ENCODE measurements at regions not wholly inside any gene's neighbourhood (a gene's known extent, or its start where the extent isn't known, plus 50 kb on each side); places are given as distances from the start of the nearest gene placed in this dataset.

DNA sequence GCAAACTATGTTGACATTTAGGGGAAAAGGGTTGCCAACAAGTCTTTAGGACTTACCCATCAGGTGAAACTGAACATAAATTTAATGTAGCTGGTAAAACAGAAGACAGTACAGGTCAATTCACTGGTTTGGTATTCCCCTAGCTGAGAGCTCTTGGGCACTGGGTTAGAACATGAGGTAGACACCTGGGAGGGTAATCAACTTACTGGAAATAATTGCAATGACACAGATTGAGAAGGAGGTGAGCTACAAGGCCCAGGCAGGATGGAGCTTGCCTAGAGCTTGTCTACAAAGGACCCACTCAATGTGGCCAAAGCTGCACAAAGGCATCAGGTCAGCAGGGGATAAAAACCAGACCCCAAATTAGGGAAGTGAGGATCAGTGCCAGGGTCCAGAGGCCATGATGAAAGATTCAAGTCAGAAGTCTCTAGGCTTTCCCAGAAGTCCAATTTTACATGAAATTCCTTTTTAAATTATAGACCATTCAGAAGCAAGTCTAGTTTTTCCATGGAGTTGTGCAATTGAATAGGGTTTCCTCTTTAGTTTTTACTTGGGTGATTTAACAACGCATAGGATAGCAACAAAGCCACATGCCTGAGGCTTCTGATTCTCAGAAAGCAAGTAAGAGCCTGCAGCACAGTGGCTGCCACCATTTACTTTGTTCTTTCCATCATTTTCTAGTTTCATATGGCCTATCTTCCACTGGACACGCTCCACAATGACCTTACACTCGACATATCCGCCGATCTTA, 194.0 kb downstream of the NDFIP2 start:
- H3K4me3 ChIP-seq (ENCODE audit: insufficient read length, low read depth): no peak overlapping the region

DNA sequence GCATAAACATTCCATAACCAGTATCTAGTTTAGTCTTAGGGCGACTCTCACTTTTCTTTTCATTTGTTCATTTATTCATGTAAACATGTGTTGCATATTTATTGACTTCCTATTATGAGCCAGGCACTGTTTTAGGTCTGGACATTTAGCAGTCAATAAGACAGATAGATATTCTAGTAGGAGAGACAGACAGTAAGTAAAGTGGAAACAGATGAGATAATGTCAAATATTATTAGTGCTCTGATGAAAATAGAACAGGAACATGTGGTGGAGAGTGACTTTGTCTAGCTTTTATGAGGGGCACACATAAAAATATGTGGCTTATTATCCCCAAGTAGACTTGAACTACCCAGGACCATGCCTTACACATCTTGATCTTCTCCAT, 193.0 kb downstream of the NDFIP2 start:
- TF ChIP-seq SUZ12 (IDR thresholded peaks at IDR 0.05; ENCODE audit: extremely low read depth, insufficient read depth, insufficient read length): no peak
- TF ChIP-seq ZNF274 (IDR thresholded peaks at IDR 0.05; ENCODE audit: low read depth, low read length): no peak
- no peak for TF ChIP-seq YY1 (IDR thresholded peaks at IDR 0.05; ENCODE audit: insufficient read depth, insufficient read length)
- H3K4me3 ChIP-seq (ENCODE audit: insufficient read length, low read depth): no peak overlapping the region
- no peak overlapping the region for H3K9ac ChIP-seq (ENCODE audit: insufficient read length, low read depth)
- H3K27me3 ChIP-seq (ENCODE audit: insufficient read depth, insufficient read length): no peaks in the 10 kb centered on the region
- no peak for DNase-seq (ENCODE audit: low read depth, low spot score)
- H3K9me3 ChIP-seq (ENCODE audit: insufficient read depth, low read length): no peaks in the 10 kb centered on the region
- no peaks in the 10 kb centered on the region for H3K36me3 ChIP-seq (ENCODE audit: insufficient read depth, insufficient read length, low read length)
- no peaks in the 10 kb centered on the region for H3K4me1 ChIP-seq (ENCODE audit: insufficient read depth, insufficient read length)

More for the DNA sequence above, 194.0 kb downstream of the NDFIP2 start:
- Histone ChIP-seq H3K4me1 (ENCODE audit: insufficient read depth, insufficient read length) (no peaks in the 10 kb centered on the region), H3K9me3 (ENCODE audit: insufficient read depth, low read length) (no peaks in the 10 kb centered on the region), H3K9ac (ENCODE audit: insufficient read length, low read depth) (no peak overlapping the region), H3K27me3 (ENCODE audit: insufficient read depth, insufficient read length) (no peaks in the 10 kb centered on the region), H3K36me3 (ENCODE audit: insufficient read depth, insufficient read length, low read length) (no peaks in the 10 kb centered on the region)
- TF ChIP-seq ZNF274 (IDR thresholded peaks at IDR 0.05; ENCODE audit: low read depth, low read length) (no peak), YY1 (IDR thresholded peaks at IDR 0.05; ENCODE audit: insufficient read depth, insufficient read length) (no peak), SUZ12 (IDR thresholded peaks at IDR 0.05; ENCODE audit: extremely low read depth, insufficient read depth, insufficient read length) (no peak)
- DNase-seq (ENCODE audit: low read depth, low spot score): no peak

DNA sequence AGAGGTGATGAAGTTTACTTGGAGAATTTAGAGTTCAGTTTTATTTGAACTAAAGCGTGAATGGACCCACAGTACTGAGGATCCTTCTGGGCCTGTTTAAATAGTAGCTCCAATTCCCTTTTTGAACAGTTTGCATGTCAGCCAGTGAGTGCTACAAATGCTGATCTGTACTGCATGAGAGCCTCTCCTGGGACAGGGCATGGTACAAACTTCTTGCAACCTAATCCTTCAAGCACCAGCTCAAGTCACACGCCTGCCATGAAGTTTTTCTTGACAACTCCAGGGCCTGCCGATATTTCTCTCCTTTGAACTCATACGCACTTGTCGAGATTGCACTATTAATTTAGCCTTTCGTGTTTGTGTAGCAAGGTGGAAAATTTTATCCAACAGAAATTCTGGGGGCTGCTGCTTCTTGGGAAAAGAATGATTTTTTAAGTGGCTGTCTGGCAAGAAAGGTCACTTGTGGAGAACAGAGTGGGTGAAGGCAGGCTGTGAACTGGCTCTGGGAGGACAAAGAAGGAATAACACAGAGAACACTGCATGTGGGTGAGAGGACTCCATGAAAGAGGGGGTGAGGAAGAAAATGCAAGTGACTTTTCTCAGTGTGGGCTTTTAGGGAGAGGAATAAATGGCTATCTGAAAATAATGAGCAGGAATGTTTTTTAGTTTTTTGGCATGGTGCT, 192.5 kb downstream of the NDFIP2 start:
- H3K9me3 ChIP-seq (ENCODE audit: insufficient read depth, low read length): no peaks in the 10 kb centered on the region
- H3K9ac ChIP-seq (ENCODE audit: insufficient read length, low read depth): no peak overlapping the region
- no peaks in the 10 kb centered on the region for H3K27me3 ChIP-seq (ENCODE audit: insufficient read depth, insufficient read length)
- H3K36me3 ChIP-seq (ENCODE audit: insufficient read depth, insufficient read length, low read length): no peaks in the 10 kb centered on the region
- H3K4me1 ChIP-seq (ENCODE audit: insufficient read depth, insufficient read length): no peaks in the 10 kb centered on the region
- TF ChIP-seq YY1 (IDR thresholded peaks at IDR 0.05; ENCODE audit: insufficient read depth, insufficient read length): no peak
- TF ChIP-seq SUZ12 (IDR thresholded peaks at IDR 0.05; ENCODE audit: extremely low read depth, insufficient read depth, insufficient read length): no peak
- no peak for TF ChIP-seq ZNF274 (IDR thresholded peaks at IDR 0.05; ENCODE audit: low read depth, low read length)
- no peak for DNase-seq (ENCODE audit: low read depth, low spot score)
- H3K4me3 ChIP-seq (ENCODE audit: insufficient read length, low read depth): no peak overlapping the region

DNA sequence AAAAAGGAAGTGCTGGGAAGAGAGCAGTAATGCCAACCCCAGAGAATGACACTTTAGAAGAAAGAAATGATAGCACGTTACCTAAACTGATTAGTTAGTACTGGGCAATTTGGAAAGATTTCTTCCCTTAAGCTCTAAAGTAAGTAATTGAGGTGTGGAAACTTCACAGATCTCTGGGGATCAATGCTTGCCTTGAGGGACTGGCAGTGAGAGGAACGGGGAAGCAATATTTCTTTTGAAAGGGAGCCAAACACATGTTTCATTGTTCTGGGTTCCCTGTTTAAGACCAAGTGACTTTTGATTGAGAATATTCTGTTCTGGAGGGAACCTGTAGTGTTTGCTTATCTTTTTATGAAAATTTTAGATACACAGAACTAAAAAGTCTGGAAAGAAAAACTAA, 190.5 kb downstream of the NDFIP2 start:
- Histone ChIP-seq H3K9me3 (ENCODE audit: insufficient read depth, low read length) (no peaks in the 10 kb centered on the region), H3K9ac (ENCODE audit: insufficient read length, low read depth) (no peak overlapping the region), H3K27me3 (ENCODE audit: insufficient read depth, insufficient read length) (no peaks in the 10 kb centered on the region), H3K36me3 (ENCODE audit: insufficient read depth, insufficient read length, low read length) (no peaks in the 10 kb centered on the region), H3K4me3 (ENCODE audit: insufficient read length, low read depth) (no peak overlapping the region), H3K4me1 (ENCODE audit: insufficient read depth, insufficient read length) (no peaks in the 10 kb centered on the region)
- no peak for DNase-seq (ENCODE audit: low read depth, low spot score)
- TF ChIP-seq SUZ12 (IDR thresholded peaks at IDR 0.05; ENCODE audit: extremely low read depth, insufficient read depth, insufficient read length) (no peak), YY1 (IDR thresholded peaks at IDR 0.05; ENCODE audit: insufficient read depth, insufficient read length) (no peak), ZNF274 (IDR thresholded peaks at IDR 0.05; ENCODE audit: low read depth, low read length) (no peak)

DNA sequence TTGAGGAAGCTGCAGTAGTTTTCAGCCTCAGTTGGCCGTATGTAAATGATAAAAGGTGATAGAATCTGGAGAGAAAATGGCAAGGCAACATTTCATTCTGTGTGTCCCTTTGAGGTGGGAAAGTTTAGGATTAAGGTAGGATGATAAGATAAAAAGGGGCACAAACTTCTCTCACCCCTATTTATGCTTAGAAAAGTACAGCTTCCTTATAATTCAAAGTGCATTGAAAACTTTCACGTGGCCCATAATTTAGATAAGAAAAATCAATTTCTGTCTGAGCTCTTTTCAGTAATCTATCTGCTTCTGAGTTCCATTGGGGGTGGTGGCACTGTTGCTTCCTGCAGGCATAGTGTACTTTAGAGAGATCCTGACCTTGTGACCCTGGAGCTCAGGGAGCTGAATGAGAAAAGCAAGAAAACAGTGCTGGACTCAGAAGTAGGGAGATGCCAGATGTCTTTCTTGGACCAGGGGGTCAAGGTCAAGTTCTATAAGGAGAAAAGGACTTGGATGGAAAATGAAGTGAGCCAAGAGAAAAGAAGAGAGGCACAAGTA, 187.3 kb downstream of the NDFIP2 start:
- Histone ChIP-seq H3K9ac (ENCODE audit: insufficient read length, low read depth) (no peak overlapping the region), H3K27me3 (ENCODE audit: insufficient read depth, insufficient read length) (no peaks in the 10 kb centered on the region), H3K4me3 (ENCODE audit: insufficient read length, low read depth) (no peak overlapping the region), H3K4me1 (ENCODE audit: insufficient read depth, insufficient read length) (no peaks in the 10 kb centered on the region), H3K36me3 (ENCODE audit: insufficient read depth, insufficient read length, low read length) (no peaks in the 10 kb centered on the region), H3K9me3 (ENCODE audit: insufficient read depth, low read length) (no peaks in the 10 kb centered on the region)
- TF ChIP-seq ZNF274 (IDR thresholded peaks at IDR 0.05; ENCODE audit: low read depth, low read length): no peak
- no peak for DNase-seq (ENCODE audit: low read depth, low spot score)

DNA sequence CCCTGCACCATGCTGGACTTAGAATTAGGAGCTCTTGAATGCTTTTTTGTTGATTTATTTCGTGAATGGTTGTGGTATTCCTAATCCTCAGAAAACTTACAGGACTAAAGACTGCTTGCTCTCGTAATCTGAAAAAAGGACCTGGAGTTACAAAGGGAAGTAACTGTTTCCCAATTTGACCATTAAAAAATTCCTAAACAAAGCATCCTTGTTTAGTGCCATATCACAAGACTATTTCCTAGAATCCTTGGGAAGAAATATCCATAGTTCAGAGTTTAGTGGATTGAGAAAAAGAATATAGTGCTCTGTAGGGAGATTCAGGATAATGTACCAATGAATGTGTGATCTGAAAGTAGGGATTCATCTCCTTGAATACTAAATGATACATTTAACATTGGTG, 186.8 kb downstream of the NDFIP2 start:
- TF ChIP-seq YY1 (IDR thresholded peaks at IDR 0.05; ENCODE audit: insufficient read depth, insufficient read length) (no peak), ZNF274 (IDR thresholded peaks at IDR 0.05; ENCODE audit: low read depth, low read length) (no peak), SUZ12 (IDR thresholded peaks at IDR 0.05; ENCODE audit: extremely low read depth, insufficient read depth, insufficient read length) (no peak)
- H3K9ac ChIP-seq (ENCODE audit: insufficient read length, low read depth): no peak overlapping the region
- H3K9me3 ChIP-seq (ENCODE audit: insufficient read depth, low read length): no peaks in the 10 kb centered on the region
- H3K36me3 ChIP-seq (ENCODE audit: insufficient read depth, insufficient read length, low read length): no peaks in the 10 kb centered on the region
- no peaks in the 10 kb centered on the region for H3K27me3 ChIP-seq (ENCODE audit: insufficient read depth, insufficient read length)
- no peak for DNase-seq (ENCODE audit: low read depth, low spot score)
- no peak overlapping the region for H3K4me3 ChIP-seq (ENCODE audit: insufficient read length, low read depth)
- H3K4me1 ChIP-seq (ENCODE audit: insufficient read depth, insufficient read length): no peaks in the 10 kb centered on the region

DNA sequence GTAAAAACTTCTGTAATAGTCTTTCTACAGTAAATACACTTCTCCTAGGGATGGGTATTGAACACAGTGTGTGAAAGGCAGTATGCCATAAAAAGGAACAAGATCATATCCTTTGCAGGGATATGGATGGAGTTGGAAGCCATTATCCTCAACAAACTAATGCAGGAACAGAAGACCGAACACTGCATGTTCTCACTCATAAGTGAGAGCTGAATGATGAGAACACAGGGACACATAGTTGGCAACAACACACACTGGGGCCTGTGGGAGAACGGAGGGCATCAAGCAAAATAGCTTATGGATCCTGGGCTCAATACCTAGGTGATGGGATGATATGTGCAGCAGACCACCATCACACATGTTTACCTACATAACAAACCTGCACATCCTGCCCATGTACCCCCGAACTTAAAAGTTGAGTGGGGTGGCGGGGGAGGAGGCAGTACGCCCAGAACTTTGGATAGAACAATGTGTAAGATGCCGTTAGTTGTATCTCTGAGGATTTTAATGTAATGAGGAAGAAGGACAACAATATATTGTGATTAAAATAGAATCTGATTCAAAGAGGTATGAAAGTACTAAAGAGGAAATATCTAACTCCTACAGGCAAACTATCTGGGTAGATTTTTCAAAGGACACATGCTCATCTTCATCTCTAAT, 183.2 kb downstream of the NDFIP2 start:
- H3K36me3 ChIP-seq (ENCODE audit: insufficient read depth, insufficient read length, low read length): no peaks in the 10 kb centered on the region
- DNase-seq (ENCODE audit: low read depth, low spot score): no peak
- no peaks in the 10 kb centered on the region for H3K4me1 ChIP-seq (ENCODE audit: insufficient read depth, insufficient read length)
- H3K27me3 ChIP-seq (ENCODE audit: insufficient read depth, insufficient read length): no peaks in the 10 kb centered on the region
- H3K4me3 ChIP-seq (ENCODE audit: insufficient read length, low read depth): no peak overlapping the region
- H3K9ac ChIP-seq (ENCODE audit: insufficient read length, low read depth): no peak overlapping the region
- no peak for TF ChIP-seq ZNF274 (IDR thresholded peaks at IDR 0.05; ENCODE audit: low read depth, low read length)
- H3K9me3 ChIP-seq (ENCODE audit: insufficient read depth, low read length): no peaks in the 10 kb centered on the region
